ENCODE measurements at regions not wholly inside any gene's neighbourhood (a gene's known extent, or its start where the extent isn't known, plus 50 kb on each side); places are given as distances from the start of the nearest gene placed in this dataset.
"Not testable (repeated sequence)": the region's sequence is repeated elsewhere in the genome, so short reads cannot be mapped to it uniquely, and the experiment has no call there.

DNA sequence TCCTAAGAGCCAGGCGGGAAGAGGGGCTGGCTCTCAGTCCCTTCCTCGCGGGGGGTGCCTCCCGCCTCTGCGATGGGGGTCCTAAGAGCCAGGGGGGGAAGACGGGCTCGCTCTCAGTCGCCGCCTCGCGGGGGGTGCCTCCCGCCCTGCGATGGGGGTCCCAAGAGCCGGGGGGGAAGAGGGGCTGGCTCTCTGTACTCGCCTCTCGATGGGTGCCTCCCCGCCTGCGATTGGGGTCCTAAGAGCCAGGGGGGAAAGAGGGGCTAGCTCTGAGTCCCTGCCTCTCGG lies 2326.1 kb upstream of the PCDH20 start:
- H3K36me3 ChIP-seq (ENCODE audit: control insufficient read depth, insufficient read depth, low read length); H3K27ac ChIP-seq (ENCODE audit: insufficient read depth, low read length, poor library complexity, severe bottlenecking); H3K27me3 ChIP-seq (replicated peaks; ENCODE audit: control insufficient read depth, insufficient read depth, low read length, poor library complexity, severe bottlenecking); DNase-seq; H3K9me3 ChIP-seq (ENCODE audit: control insufficient read depth, low read length); H3K4me1 ChIP-seq (ENCODE audit: control insufficient read depth, insufficient read depth, low read length, poor library complexity, severe bottlenecking); H3K4me3 ChIP-seq (ENCODE audit: insufficient read depth, low read depth, low read length, poor library complexity, severe bottlenecking): not testable (repeated sequence)

DNA sequence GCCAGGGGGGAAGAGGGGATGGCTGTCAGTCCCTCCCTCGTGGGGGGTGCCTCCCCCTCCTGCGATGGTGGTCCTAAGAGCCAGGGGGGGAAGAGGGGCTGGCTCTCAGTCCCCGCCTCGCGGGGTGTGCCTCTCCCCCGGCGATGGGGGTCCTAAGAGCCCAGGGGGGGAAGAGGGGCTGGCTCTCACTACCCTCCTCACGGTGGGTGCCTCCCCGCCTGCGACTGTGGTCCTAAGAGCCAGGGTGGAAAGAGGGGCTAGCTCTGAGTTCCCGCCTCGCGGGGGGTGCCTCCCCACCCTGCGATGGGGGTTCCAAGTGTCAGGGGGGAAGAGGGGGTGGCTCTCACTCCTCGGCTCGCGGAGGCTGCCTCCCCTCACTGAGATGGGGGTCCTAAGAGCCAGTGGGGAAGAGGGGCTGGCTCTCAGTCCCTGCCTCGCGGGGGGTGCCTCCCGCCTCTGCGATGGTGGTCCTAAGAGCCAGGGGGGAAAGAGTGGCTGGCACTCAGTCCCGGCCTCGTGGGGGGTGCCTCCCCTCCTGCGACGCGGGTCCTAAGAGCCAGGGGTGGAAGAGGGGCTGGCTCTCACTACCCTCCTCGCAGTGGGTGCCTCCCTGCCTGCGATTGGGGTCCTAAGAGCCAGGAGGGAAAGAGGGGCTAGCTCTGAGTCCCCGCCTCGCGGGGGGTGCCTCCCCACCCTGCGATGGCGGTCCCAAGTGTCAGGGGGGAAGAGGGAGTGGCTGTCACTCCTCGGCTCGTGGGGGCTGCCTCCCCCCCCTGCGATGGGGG lies 2325.6 kb upstream of the PCDH20 start:
- H3K4me3 ChIP-seq (ENCODE audit: insufficient read depth, low read depth, low read length, poor library complexity, severe bottlenecking), result no peak overlapping the region
- H3K4me1 ChIP-seq (ENCODE audit: control insufficient read depth, insufficient read depth, low read length, poor library complexity, severe bottlenecking), result no peaks in the 10 kb centered on the region

DNA sequence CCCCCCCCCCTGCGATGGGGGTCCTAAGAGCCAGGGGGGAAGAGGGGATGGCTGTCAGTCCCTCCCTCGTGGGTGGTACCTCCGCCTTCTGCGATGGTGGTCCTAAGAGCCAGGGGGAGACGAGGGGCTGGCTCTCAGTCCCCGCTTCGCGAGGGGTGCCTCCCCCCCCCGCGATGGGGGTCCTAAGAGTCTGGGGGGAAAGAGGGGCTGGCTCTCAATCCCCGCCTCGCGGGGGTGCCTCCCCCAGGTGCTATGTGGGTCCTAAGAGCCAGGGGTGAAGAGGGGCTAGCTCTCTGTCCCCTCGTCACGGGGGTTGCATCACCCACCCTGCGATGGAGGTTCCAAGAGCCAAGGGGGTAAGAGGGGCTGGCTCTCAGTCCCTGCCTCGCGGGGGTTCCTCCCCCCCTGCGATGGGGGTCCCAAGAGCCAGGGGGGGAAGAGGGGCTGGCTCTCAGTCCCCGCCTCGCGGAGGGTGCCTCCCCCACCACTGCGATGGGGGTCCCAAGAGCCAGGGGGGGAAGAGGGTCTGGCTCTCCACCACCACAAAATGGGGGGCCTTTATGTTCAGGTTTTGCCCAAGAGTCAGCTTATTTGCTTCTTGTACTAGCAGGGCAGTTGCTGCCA lies 2323.6 kb upstream of the PCDH20 start:
- not testable (repeated sequence) for H3K36me3 ChIP-seq (ENCODE audit: control insufficient read depth, insufficient read depth, low read length); H3K27ac ChIP-seq (ENCODE audit: insufficient read depth, low read length, poor library complexity, severe bottlenecking); H3K4me1 ChIP-seq (ENCODE audit: control insufficient read depth, insufficient read depth, low read length, poor library complexity, severe bottlenecking); DNase-seq; H3K9me3 ChIP-seq (ENCODE audit: control insufficient read depth, low read length); H3K27me3 ChIP-seq (replicated peaks; ENCODE audit: control insufficient read depth, insufficient read depth, low read length, poor library complexity, severe bottlenecking); H3K4me3 ChIP-seq (ENCODE audit: insufficient read depth, low read depth, low read length, poor library complexity, severe bottlenecking)

More for the DNA sequence above, 2325.6 kb upstream of the PCDH20 start:
- H3K27ac ChIP-seq (ENCODE audit: insufficient read depth, low read length, poor library complexity, severe bottlenecking), result no peak overlapping the region
- no peaks in the 10 kb centered on the region for H3K9me3 ChIP-seq (ENCODE audit: control insufficient read depth, low read length)
- H3K36me3 ChIP-seq (ENCODE audit: control insufficient read depth, insufficient read depth, low read length), result no peaks in the 10 kb centered on the region
- H3K27me3 ChIP-seq (replicated peaks; ENCODE audit: control insufficient read depth, insufficient read depth, low read length, poor library complexity, severe bottlenecking), result no peaks in the 10 kb centered on the region
- no peak for DNase-seq

DNA sequence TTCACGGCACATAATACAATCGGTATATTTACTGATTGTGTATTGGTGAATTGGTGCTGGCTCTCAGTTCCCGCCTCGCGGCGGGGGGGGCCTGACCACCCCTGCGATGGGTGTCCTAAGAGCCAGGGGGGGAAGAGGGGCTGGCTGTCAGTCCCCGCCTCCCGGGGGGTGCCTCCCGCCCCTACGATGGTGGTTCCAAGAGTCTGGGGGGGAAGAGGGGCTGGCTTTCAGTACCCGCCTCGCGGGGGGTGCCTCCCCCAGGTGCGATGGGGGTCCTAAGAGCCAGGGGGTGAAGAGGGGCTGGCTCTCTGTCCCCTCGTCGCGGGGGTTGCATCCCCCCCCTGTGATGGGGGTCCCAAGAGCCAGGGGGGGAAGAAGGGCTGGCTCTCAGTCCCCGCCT lies 2321.8 kb upstream of the PCDH20 start:
- H3K4me1 ChIP-seq (ENCODE audit: control insufficient read depth, insufficient read depth, low read length, poor library complexity, severe bottlenecking), result no peaks in the 10 kb centered on the region
- H3K9me3 ChIP-seq (ENCODE audit: control insufficient read depth, low read length), result no peaks in the 10 kb centered on the region
- DNase-seq, result no peak
- no peaks in the 10 kb centered on the region for H3K36me3 ChIP-seq (ENCODE audit: control insufficient read depth, insufficient read depth, low read length)
- H3K27me3 ChIP-seq (replicated peaks; ENCODE audit: control insufficient read depth, insufficient read depth, low read length, poor library complexity, severe bottlenecking), result no peaks in the 10 kb centered on the region
- no peak overlapping the region for H3K27ac ChIP-seq (ENCODE audit: insufficient read depth, low read length, poor library complexity, severe bottlenecking)
- H3K4me3 ChIP-seq (ENCODE audit: insufficient read depth, low read depth, low read length, poor library complexity, severe bottlenecking), result no peak overlapping the region

DNA sequence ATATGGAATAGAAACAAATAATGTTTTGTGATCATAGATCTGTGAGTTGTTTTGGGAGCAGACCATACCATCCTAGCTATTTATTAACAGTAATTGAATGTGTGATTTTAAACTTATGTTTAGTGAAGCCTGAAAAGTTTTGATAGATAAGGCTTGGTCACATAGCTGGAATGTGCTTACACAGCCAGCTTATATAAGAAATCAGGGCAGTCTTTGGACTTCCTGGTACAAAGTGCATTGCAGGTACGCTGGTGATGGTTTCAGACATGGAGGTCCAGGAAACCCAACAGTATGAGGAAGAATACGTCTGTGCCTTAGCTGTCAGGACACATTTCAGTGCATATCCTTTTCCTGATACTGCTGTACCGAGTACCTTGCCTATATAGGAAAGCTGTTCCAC lies 2316.2 kb upstream of the PCDH20 start:
- H3K27me3 ChIP-seq (replicated peaks; ENCODE audit: control insufficient read depth, insufficient read depth, low read length, poor library complexity, severe bottlenecking), result no peaks in the 10 kb centered on the region
- DNase-seq, result no peak
- no peaks in the 10 kb centered on the region for H3K36me3 ChIP-seq (ENCODE audit: control insufficient read depth, insufficient read depth, low read length)
- H3K4me3 ChIP-seq (ENCODE audit: insufficient read depth, low read depth, low read length, poor library complexity, severe bottlenecking), result no peak overlapping the region
- no peaks in the 10 kb centered on the region for H3K9me3 ChIP-seq (ENCODE audit: control insufficient read depth, low read length)
- no peak overlapping the region for H3K27ac ChIP-seq (ENCODE audit: insufficient read depth, low read length, poor library complexity, severe bottlenecking)
- no peaks in the 10 kb centered on the region for H3K4me1 ChIP-seq (ENCODE audit: control insufficient read depth, insufficient read depth, low read length, poor library complexity, severe bottlenecking)

DNA sequence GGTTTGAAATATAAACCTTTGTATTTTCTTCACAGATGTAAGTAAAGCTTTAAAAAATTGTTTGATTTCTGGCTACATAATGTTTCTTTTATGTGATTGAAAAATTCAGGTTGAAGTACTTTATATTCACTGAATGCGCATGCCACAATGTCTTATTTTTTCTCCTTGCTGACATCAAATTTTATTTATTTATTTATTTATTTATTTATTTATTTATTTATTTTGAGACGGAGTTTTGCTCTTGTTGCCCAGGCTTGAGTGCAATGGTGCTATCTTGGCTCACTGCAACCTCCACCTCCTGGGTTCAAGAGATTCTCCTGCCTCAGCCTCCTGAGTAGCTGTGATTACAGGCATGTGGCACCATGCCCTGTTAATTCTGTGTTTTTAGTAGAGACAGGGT lies 2296.5 kb upstream of the PCDH20 start:
- H3K36me3 ChIP-seq (ENCODE audit: control insufficient read depth, insufficient read depth, low read length); DNase-seq; H3K27me3 ChIP-seq (replicated peaks; ENCODE audit: control insufficient read depth, insufficient read depth, low read length, poor library complexity, severe bottlenecking); H3K4me3 ChIP-seq (ENCODE audit: insufficient read depth, low read depth, low read length, poor library complexity, severe bottlenecking); H3K4me1 ChIP-seq (ENCODE audit: control insufficient read depth, insufficient read depth, low read length, poor library complexity, severe bottlenecking); H3K27ac ChIP-seq (ENCODE audit: insufficient read depth, low read length, poor library complexity, severe bottlenecking); H3K9me3 ChIP-seq (ENCODE audit: control insufficient read depth, low read length): not testable (repeated sequence)

DNA sequence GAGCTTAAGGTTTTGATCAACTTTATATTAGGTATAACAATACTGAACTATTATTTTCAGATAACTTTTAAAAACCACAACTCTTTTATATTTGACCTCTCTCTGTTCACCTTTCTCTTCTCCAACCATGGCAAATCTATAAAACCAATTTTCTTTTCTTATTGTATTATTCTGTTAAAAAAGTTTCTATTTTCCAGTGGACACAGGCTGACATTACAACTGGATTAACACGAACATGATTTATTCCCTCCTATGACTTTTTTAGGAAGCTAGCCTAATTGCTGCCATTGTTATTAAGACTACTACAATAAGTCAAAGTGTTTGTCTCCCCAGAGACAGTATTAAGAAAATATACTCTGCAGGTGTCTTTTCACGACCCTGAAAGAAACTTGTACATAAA lies 2291.1 kb upstream of the PCDH20 start:
- no peak for DNase-seq
- no peaks in the 10 kb centered on the region for H3K27me3 ChIP-seq (replicated peaks; ENCODE audit: control insufficient read depth, insufficient read depth, low read length, poor library complexity, severe bottlenecking)
- no peaks in the 10 kb centered on the region for H3K36me3 ChIP-seq (ENCODE audit: control insufficient read depth, insufficient read depth, low read length)
- no peak overlapping the region for H3K27ac ChIP-seq (ENCODE audit: insufficient read depth, low read length, poor library complexity, severe bottlenecking)
- no peaks in the 10 kb centered on the region for H3K4me1 ChIP-seq (ENCODE audit: control insufficient read depth, insufficient read depth, low read length, poor library complexity, severe bottlenecking)
- no peaks in the 10 kb centered on the region for H3K9me3 ChIP-seq (ENCODE audit: control insufficient read depth, low read length)
- H3K4me3 ChIP-seq (ENCODE audit: insufficient read depth, low read depth, low read length, poor library complexity, severe bottlenecking), result no peak overlapping the region

DNA sequence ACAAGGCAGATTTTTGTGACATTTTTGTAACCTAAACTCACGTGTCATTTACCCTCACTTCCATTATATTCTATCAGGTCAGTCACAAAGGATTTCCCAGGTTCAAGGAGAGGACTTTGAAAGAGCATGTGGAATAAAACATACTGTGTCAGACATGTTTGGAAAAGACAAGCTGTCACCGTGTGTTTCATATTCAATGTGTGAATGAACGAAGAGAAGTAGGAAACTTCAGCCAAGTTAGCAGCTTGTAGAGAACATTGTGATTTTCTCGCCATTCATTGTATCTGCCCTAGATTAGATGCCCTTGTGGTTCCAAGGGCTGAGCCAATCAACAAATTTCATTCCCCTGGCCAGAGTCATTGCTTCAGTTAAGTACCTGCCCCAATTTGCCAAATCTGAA lies 2288.9 kb upstream of the PCDH20 start:
- H3K4me1 ChIP-seq (ENCODE audit: control insufficient read depth, insufficient read depth, low read length, poor library complexity, severe bottlenecking), result no peaks in the 10 kb centered on the region
- H3K9me3 ChIP-seq (ENCODE audit: control insufficient read depth, low read length), result no peaks in the 10 kb centered on the region
- no peaks in the 10 kb centered on the region for H3K36me3 ChIP-seq (ENCODE audit: control insufficient read depth, insufficient read depth, low read length)
- no peak for DNase-seq
- no peaks in the 10 kb centered on the region for H3K27me3 ChIP-seq (replicated peaks; ENCODE audit: control insufficient read depth, insufficient read depth, low read length, poor library complexity, severe bottlenecking)
- no peak overlapping the region for H3K4me3 ChIP-seq (ENCODE audit: insufficient read depth, low read depth, low read length, poor library complexity, severe bottlenecking)
- no peak overlapping the region for H3K27ac ChIP-seq (ENCODE audit: insufficient read depth, low read length, poor library complexity, severe bottlenecking)

DNA sequence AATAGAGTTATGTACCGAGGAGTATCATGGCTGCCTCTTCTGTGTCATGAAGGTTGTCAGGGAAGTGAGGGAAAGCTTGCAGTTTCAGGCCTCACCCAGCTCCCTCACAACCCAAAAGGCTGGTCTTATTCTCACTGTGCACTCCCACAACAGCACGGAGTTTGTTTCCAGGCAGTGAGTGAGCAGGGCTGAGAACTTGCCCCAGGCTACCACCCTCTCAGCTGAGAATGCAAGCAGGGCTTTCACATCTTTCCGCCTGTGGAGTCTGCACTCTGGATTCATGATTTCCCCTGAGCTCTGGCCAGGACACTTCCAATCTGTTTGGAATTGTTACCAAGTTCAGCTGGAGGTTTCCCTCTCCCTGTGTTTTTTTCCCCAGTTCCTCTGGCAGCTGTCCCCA lies 2284.7 kb upstream of the PCDH20 start:
- Histone ChIP-seq H3K4me1 (ENCODE audit: control insufficient read depth, insufficient read depth, low read length, poor library complexity, severe bottlenecking) (no peaks in the 10 kb centered on the region), H3K9me3 (ENCODE audit: control insufficient read depth, low read length) (no peaks in the 10 kb centered on the region), H3K36me3 (ENCODE audit: control insufficient read depth, insufficient read depth, low read length) (no peaks in the 10 kb centered on the region), H3K4me3 (ENCODE audit: insufficient read depth, low read depth, low read length, poor library complexity, severe bottlenecking) (no peak overlapping the region), H3K27me3 (replicated peaks; ENCODE audit: control insufficient read depth, insufficient read depth, low read length, poor library complexity, severe bottlenecking) (no peaks in the 10 kb centered on the region), H3K27ac (ENCODE audit: insufficient read depth, low read length, poor library complexity, severe bottlenecking) (no peak overlapping the region)
- no peak for DNase-seq

DNA sequence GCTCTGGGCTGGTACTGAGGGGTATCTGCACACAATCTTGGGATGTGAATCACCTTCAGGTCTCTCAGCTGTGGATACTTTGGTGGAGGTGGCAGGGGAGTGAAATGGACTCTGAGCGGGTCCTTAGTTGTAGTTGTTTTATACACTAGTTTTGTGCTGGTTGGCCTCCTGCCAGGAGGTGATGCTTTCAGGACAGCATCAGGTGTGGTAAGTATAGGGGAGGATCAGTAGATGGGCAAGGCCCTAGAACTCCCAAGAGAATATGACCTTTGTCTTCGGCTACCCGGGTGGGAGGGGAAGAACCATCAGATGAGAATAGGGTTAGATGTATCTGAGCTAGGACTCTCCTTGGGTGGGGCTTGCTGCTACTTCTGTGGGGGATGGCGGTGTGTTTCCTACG lies 2284.3 kb upstream of the PCDH20 start:
- Histone ChIP-seq H3K27ac (ENCODE audit: insufficient read depth, low read length, poor library complexity, severe bottlenecking) (no peak overlapping the region), H3K4me3 (ENCODE audit: insufficient read depth, low read depth, low read length, poor library complexity, severe bottlenecking) (no peak overlapping the region), H3K27me3 (replicated peaks; ENCODE audit: control insufficient read depth, insufficient read depth, low read length, poor library complexity, severe bottlenecking) (no peaks in the 10 kb centered on the region), H3K9me3 (ENCODE audit: control insufficient read depth, low read length) (no peaks in the 10 kb centered on the region), H3K36me3 (ENCODE audit: control insufficient read depth, insufficient read depth, low read length) (no peaks in the 10 kb centered on the region), H3K4me1 (ENCODE audit: control insufficient read depth, insufficient read depth, low read length, poor library complexity, severe bottlenecking) (no peaks in the 10 kb centered on the region)
- DNase-seq, result no peak

Data from effector memory CD4-positive, alpha-beta T cell (primary cell).